GM12865 (cell line): ENCODE measurements at regions not wholly inside any gene's neighbourhood (a gene's known extent, or its start where the extent isn't known, plus 50 kb on each side); places are given as distances from the start of the nearest gene placed in this dataset.

Source experiments
- DNase-seq: peaks from one replicate; pipeline ENCODE4 v3.0.0; 2010; ENCODE audit warnings: low read depth
- H3K4me3 ChIP-seq: 2 replicates; pipeline ENCODE4 v1.5.1; 2011; ENCODE audit warnings: mild to moderate bottlenecking, low read depth, low read length, control low read depth
- CTCF ChIP-seq: IDR thresholded peaks from 2 replicates; pipeline ENCODE4 v1.5.1; 2011; ENCODE audit warnings: low read length, control low read depth, low read depth, inconsistent platforms; ENCODE audit not compliant: insufficient read depth; ENCODE audit errors: missing control alignments

DNA sequence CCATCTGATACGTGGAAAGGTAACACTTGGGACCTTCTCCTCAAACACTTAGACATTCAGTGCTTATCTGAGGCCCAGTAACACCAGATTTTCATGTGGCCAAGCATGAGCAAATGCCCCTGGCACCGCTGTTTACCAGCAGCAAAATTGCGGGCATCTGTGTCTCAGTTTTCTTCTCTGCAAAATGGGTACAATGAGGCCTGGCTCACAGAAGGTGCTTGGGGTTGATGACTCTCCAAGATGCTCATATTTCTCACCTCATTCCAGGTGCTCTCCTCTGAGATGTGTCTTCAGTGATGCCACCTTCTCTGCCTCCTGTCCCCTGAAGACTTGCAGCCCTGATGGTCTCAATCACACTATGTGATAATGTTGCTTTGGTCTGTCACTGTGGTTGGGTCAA, 321.7 kb downstream of the TSN start:
- no peak for TF ChIP-seq CTCF
- DNase-seq: no peak
- no peak overlapping the region for H3K4me3 ChIP-seq

- no peak overlapping the region for H3K4me3 ChIP-seq
- DNase-seq: no peak
- no peak for TF ChIP-seq CTCF
These were observed 322.3 kb downstream of the TSN start for GRCh38 chr2:122077771-122078170.

DNA sequence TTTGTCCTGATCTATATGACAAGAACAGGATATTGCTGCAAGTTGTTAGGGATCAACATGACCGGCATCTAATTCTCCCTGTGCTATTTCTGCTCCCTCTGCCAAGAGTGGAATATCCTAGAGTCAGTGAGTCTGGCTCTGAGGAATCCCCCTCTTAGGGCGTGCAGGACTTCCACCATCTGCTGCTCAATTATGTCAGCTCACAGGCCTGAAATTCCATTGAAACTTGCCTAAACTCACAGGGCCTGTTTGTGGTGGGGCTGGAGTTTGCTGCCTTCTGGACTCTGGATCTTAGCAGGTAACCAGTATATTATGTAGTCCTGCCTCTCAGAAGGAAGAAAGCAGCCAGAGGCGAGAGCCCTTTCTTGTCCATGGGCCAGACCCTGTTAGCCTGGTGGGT, 323.0 kb downstream of the TSN start:
- TF ChIP-seq CTCF: no peak
- no peak overlapping the region for H3K4me3 ChIP-seq
- no peak for DNase-seq

- no peak overlapping the region for H3K4me3 ChIP-seq
- DNase-seq: no peak
- no peak for TF ChIP-seq CTCF
These were observed 324.4 kb downstream of the TSN start for GRCh38 chr2:122079844-122080243.

GRCh38 chr2:122080316-122080715, 324.9 kb downstream of the TSN start:
- TF ChIP-seq CTCF: no peak
- H3K4me3 ChIP-seq: no peak overlapping the region
- no peak for DNase-seq

- no peak overlapping the region for H3K4me3 ChIP-seq
- TF ChIP-seq CTCF: no peak
- DNase-seq: no peak
These were observed 325.4 kb downstream of the TSN start for GRCh38 chr2:122080871-122081270.

- no peak for TF ChIP-seq CTCF
- no peak overlapping the region for H3K4me3 ChIP-seq
- no peak for DNase-seq
These were observed 326.3 kb downstream of the TSN start for GRCh38 chr2:122081751-122082150.
